ENCODE measurements at regions not wholly inside any gene's neighbourhood (a gene's known extent, or its start where the extent isn't known, plus 50 kb on each side); places are given as distances from the start of the nearest gene placed in this dataset.

DNA sequence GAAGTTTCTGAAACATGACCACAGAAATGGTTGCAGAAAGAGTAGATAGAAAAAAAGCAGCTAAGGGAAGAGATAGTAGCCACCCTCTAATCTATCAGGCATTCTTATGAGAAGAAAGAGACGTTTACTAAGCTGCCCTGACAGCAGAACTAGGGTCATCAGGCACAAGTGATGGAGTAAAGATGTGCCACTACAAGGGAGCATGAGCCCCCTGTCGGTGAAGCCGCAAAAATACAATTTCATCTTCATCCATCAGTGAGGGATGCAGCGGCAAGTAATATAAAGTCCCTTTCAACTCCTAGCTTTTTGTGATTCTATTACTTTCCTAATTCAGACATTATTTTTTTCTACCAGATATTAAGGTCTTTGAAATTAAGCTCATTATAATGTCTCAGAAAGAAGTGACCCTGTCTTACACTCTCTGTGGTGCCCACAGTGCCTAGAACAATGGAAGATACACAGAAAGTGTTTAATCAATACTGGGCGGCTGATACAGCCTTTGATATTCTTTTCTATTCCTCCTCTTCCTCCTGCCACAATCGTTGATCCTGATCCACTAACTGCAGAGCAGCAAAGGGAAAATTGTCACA, 651.6 kb downstream of the NTRK3 start:
- no peak for ATAC-seq
- TF ChIP-seq CSDC2 (CRISPR knock-in tag; IDR thresholded peaks at IDR 0.05) (no peak), ESRRG (CRISPR knock-in tag; IDR thresholded peaks at IDR 0.05) (no peak), ZNF8 (CRISPR knock-in tag; IDR thresholded peaks at IDR 0.05) (no peak), GLIS3 (CRISPR knock-in tag; IDR thresholded peaks at IDR 0.05) (no peak), TOX (CRISPR knock-in tag; IDR thresholded peaks at IDR 0.05; ENCODE audit: borderline replicate concordance) (no peak), ISL1 (CRISPR knock-in tag; IDR thresholded peaks at IDR 0.05) (no peak), RARB (CRISPR knock-in tag; IDR thresholded peaks at IDR 0.05) (no peak), ZNF565 (CRISPR knock-in tag; conservative IDR thresholded peaks at IDR 0.05; ENCODE audit: low read depth) (no peak), ZFP3 (CRISPR knock-in tag; IDR thresholded peaks at IDR 0.05) (no peak), ZFP30 (CRISPR knock-in tag; IDR thresholded peaks at IDR 0.05) (no peak)
- TF ChIP-seq, protein P1, sequence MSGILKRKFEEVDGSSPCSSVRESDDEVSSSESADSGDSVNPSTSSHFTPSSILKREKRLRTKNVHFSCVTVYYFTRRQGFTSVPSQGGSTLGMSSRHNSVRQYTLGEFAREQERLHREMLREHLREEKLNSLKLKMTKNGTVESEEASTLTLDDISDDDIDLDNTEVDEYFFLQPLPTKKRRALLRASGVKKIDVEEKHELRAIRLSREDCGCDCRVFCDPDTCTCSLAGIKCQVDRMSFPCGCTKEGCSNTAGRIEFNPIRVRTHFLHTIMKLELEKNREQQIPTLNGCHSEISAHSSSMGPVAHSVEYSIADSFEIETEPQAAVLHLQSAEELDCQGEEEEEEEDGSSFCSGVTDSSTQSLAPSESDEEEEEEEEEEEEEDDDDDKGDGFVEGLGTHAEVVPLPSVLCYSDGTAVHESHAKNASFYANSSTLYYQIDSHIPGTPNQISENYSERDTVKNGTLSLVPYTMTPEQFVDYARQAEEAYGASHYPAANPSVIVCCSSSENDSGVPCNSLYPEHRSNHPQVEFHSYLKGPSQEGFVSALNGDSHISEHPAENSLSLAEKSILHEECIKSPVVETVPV (CRISPR knock-in tag; IDR thresholded peaks at IDR 0.05) = no peak
- TF ChIP-seq, protein P2, sequence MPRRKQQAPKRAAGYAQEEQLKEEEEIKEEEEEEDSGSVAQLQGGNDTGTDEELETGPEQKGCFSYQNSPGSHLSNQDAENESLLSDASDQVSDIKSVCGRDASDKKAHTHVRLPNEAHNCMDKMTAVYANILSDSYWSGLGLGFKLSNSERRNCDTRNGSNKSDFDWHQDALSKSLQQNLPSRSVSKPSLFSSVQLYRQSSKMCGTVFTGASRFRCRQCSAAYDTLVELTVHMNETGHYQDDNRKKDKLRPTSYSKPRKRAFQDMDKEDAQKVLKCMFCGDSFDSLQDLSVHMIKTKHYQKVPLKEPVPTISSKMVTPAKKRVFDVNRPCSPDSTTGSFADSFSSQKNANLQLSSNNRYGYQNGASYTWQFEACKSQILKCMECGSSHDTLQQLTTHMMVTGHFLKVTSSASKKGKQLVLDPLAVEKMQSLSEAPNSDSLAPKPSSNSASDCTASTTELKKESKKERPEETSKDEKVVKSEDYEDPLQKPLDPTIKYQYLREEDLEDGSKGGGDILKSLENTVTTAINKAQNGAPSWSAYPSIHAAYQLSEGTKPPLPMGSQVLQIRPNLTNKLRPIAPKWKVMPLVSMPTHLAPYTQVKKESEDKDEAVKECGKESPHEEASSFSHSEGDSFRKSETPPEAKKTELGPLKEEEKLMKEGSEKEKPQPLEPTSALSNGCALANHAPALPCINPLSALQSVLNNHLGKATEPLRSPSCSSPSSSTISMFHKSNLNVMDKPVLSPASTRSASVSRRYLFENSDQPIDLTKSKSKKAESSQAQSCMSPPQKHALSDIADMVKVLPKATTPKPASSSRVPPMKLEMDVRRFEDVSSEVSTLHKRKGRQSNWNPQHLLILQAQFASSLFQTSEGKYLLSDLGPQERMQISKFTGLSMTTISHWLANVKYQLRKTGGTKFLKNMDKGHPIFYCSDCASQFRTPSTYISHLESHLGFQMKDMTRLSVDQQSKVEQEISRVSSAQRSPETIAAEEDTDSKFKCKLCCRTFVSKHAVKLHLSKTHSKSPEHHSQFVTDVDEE (CRISPR knock-in tag; IDR thresholded peaks at IDR 0.05) = no peak

DNA sequence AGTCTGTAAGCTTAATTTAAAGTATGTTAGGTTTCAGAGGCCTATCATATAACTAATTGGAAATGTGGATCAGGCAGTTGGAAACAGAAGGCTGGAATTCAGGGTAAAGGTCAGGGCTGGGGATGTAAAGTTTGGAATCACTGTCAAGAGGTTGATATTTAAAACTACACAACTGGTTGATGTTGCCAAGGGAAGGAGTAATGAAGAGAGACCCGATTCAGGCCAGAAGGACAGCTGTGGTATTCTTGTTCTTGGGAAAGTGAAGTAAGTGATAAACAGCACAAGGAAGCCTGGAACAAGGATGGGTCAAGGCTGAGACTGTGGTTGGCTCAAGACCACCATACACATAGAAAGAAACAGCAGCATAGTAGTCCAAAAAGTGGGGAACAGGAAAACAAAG, 654.2 kb downstream of the NTRK3 start:
- no peak for ATAC-seq
- TF ChIP-seq, protein P2 (CRISPR knock-in tag; IDR thresholded peaks at IDR 0.05) = no peak
- no peak for TF ChIP-seq PPARA (CRISPR knock-in tag; IDR thresholded peaks at IDR 0.05; ENCODE audit: borderline replicate concordance)
- TF ChIP-seq ISL1 (CRISPR knock-in tag; IDR thresholded peaks at IDR 0.05) = no peak
- TF ChIP-seq ESRRG (CRISPR knock-in tag; IDR thresholded peaks at IDR 0.05) = no peak
- no peak for TF ChIP-seq TCF4 (CRISPR knock-in tag; IDR thresholded peaks at IDR 0.05; ENCODE audit: borderline replicate concordance)
- no peak for TF ChIP-seq ZFP3 (CRISPR knock-in tag; IDR thresholded peaks at IDR 0.05)

DNA sequence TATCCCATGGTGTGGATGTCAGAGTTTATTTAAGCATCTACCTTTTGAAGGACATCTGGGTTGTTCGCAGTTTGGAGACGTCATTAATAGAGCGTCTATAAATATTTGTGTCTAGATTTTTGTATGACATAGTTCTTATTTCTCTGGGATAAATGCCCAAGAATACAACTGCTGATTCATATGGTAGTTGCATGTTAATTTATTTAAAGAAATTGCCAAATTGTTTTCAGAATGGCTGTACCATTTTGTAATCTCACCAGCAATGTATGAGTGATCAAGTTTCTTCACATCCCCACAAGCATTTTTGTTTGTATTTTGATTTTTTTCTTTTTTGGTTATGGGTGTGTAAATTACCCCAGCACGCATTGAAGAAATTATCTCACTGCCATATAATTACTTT, 656.9 kb downstream of the NTRK3 start:
- ATAC-seq = no peak
- TF ChIP-seq, protein P3, sequence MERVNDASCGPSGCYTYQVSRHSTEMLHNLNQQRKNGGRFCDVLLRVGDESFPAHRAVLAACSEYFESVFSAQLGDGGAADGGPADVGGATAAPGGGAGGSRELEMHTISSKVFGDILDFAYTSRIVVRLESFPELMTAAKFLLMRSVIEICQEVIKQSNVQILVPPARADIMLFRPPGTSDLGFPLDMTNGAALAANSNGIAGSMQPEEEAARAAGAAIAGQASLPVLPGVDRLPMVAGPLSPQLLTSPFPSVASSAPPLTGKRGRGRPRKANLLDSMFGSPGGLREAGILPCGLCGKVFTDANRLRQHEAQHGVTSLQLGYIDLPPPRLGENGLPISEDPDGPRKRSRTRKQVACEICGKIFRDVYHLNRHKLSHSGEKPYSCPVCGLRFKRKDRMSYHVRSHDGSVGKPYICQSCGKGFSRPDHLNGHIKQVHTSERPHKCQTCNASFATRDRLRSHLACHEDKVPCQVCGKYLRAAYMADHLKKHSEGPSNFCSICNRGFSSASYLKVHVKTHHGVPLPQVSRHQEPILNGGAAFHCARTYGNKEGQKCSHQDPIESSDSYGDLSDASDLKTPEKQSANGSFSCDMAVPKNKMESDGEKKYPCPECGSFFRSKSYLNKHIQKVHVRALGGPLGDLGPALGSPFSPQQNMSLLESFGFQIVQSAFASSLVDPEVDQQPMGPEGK (CRISPR knock-in tag; IDR thresholded peaks at IDR 0.05; ENCODE audit: borderline replicate concordance) = no peak
- TF ChIP-seq, protein P4, sequence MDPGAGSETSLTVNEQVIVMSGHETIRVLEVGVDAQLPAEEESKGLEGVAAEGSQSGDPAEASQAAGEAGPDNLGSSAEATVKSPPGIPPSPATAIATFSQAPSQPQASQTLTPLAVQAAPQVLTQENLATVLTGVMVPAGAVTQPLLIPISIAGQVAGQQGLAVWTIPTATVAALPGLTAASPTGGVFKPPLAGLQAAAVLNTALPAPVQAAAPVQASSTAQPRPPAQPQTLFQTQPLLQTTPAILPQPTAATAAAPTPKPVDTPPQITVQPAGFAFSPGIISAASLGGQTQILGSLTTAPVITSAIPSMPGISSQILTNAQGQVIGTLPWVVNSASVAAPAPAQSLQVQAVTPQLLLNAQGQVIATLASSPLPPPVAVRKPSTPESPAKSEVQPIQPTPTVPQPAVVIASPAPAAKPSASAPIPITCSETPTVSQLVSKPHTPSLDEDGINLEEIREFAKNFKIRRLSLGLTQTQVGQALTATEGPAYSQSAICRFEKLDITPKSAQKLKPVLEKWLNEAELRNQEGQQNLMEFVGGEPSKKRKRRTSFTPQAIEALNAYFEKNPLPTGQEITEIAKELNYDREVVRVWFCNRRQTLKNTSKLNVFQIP (CRISPR knock-in tag; IDR thresholded peaks at IDR 0.05; ENCODE audit: borderline replicate concordance, low read depth) = no peak

Data from SK-N-SH treated with all-trans-retinoic acid at 6 μM for 48 hours (cell line).